ENCODE measurements at regions not wholly inside any gene's neighbourhood (a gene's known extent, or its start where the extent isn't known, plus 50 kb on each side); places are given as distances from the start of the nearest gene placed in this dataset.

GRCh38 chr7:1286946-1287645 lies 54.4 kb downstream of the UNCX start:
- DNase-seq: no peak

- no peak for DNase-seq
Observed at GRCh38 chr7:1287752-1288201, 55.1 kb downstream of the UNCX start.

DNA sequence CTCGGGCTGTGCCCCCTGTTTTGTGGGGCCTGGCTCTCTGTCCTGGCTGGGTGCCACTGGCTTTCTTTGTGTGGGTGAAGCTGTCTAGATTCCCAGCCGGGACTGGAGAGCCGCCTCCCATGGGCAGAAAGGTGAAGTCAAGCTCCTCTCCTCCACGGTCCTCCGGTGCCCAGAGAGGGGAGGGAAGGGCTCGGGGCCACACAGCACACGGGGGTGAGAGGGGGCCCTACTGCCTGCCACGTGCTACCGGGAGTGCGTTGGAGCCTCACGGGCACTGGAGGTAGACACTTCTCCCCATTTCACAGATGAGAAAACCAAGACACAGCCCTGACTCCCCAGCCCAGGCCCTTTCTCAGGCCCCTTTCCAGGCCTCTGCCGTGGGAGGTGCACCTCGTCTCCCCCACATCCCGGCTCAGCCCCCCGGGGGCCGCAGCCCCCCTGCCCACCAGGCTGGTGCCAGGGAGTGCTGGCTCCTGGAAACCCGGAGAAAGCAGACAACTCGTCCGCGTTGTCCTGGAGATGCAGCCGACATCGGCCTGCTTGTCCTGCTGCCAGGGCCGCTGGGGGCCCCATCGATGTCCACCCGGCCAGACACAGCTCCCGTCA lies 55.8 kb downstream of the UNCX start:
- DNase-seq: no peak

- no peak for DNase-seq
Observed at GRCh38 chr7:1288996-1289551, 56.4 kb downstream of the UNCX start.

DNA sequence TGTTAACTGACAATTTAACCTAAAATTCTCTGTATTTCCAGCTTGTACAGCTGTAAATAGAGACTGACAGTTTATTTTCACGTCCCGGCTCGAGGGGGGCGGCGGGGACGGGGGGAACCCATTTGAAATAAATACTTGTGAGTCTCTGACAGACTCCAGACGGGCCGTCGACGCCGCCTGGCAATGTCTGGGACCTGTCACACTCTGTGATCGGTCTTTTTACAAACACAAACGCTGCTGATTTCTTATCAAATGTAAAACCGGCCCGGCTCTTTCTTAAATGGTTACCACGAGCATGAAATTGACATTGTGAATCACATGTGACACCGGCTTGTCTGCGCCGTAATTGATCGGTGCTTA lies 57.0 kb downstream of the UNCX start:
- no peak for DNase-seq

GRCh38 chr7:1290026-1290678 lies 57.5 kb downstream of the UNCX start:
- DNase-seq: peak in 1 of 5 experiments; percentile 48

DNA sequence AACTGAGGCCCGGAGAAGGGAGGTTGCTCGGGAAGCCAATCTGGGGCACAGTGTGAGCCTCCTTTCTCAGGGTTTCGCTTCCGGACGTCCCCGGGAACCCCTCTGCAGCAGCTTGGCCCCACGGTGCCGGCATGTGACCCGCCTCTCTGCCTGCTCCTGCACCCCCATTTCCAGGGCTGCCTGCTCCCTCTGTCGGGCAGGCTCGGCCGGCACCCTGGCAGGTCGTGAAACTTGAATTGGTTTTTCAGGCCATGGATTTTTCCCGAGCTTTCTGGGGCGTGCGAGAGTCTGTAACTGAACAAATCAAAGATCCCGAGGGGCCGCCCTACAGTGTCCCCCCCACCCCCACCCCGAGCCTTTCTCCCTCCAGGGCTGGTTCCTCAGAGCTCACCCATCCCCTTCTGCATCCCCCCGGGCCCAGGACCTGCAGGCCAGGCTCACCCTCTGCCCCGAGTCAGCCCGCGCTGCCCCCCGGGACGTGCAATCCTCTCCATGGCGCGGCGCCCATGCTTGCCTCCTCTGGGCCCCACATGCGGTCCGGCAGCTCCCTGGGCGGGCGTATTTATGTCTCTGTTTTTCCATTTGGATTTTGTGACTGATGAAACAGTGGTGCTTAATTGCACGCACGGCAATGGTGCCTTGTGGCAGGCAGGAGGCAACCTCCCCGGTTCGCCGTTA lies 58.1 kb downstream of the UNCX start:
- DNase-seq: no peak

GRCh38 chr7:1291357-1291689 lies 58.7 kb downstream of the UNCX start:
- no peak for DNase-seq

GRCh38 chr7:1291845-1292765 lies 59.4 kb downstream of the UNCX start:
- no peak for DNase-seq

- no peak for DNase-seq
Observed at GRCh38 chr7:1292972-1293830, 60.5 kb downstream of the UNCX start.

- DNase-seq: no peak
Observed at GRCh38 chr7:1293950-1294411, 61.3 kb downstream of the UNCX start.

DNA sequence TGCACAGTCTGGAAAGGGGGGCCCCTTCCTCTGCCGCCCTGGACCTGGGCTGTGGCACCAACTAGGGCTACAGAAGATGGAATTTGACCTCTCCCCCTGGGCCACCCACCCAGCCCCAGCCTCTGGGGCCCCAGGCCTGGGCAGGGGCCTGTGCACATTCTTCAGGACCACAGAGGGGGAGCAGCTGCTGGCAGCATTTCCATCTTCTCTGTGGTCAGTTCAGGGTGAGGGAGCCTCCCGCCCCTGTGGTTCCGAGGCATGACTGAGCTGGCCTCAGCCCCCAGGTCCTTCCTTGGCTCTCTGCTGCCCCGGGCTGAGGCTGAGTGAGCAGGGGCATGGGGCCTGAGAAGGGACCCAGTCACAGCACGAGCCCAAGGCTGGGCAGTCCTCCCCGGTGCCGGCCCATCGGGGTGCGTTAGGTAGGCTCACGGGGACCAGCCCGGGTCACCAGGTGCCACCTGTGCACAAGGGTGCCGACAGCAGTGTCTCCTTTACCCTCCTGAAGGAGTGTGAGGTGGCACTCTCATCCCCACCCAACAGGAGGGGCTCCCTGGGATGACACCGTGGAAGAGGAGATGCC lies 63.2 kb downstream of the UNCX start:
- no peak for DNase-seq

DNA sequence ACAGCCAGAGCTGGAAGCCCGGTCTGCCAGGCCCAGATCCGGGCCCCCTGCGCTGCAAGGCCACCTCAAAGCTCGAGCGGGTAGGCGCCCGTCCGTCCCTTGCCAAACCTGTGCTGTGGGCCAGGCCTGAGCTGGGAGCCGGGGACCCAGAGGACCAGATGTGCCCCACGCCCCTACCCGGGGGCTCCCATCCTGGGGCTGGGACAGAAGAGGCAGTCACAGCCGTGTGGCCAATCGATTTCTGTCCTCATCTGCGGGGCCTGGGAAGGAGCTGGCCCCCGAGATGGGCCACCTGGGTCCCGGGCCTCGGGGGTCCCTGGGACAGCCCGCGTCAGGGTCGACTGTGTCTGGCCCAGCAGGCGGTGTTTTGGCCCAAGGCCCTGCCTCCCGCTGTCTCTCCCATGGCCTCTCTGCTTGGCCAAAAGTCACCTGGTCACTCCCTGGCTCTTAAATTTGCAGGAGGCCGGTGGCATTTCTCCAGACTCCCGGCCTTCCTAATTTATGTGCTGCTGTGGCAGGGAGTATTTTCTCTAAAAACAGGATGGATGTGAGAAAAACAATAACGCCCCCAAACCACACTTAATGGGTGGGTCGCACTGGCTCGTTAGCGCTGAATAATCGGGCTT lies 63.8 kb downstream of the UNCX start:
- DNase-seq: no peak

DNA sequence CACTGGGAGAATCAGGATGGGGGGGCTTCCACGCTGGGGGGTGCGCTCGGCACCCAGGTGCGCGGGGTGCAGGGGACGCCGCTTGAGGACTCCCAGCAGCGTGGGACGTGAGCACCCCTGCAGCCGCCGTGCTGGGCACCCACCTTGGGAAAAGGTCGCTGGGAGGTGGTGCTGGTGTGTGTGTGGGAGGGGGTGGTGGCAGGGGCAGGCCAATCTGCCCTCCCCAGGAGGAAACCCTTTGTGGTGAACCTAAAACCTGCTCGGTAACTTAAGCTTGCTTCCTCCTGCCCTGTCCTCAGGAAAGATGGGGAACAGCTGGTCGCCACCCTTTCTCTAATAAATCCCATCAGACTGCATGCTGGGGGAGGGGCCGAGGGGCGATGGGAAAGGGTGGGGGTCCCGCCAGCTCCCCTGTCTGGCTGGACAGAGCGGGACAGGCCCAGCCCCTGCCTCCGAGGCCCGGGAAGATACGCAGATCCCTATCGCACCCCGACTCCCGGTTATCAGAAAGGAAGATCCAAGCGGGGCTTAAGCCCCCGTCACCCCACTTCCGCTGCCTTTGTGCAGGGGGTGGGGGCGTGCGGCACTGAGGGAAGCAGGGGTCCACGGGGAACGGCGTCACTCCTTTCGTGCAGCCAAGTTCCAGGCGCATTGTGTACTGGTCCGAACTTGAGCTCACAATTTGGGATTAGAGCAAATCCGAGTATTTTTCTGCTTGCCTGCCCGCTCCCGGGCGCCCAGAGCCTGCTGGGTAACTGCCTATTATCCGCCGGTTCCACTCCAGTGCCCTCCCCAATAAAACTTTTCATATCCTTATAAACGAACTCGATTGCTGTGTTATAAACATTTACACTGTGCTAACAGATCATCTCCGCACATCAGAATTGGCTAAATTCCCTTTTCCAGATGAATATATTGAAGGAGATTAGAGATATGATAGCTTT lies 64.6 kb downstream of the UNCX start:
- no peak for DNase-seq

GRCh38 chr7:1298051-1298930 lies 65.6 kb downstream of the UNCX start:
- no peak for DNase-seq

GRCh38 chr7:1298931-1299885 lies 66.5 kb downstream of the UNCX start:
- DNase-seq: no peak

- DNase-seq: no peak
Observed at GRCh38 chr7:1300206-1300605, 67.5 kb downstream of the UNCX start.

All from T-helper 2 cell (primary cell).